Activated CD8-positive, alpha-beta memory T cell treated with anti-CD3 and anti-CD28 coated beads for 1 hour (primary cell): ENCODE measurements at regions not wholly inside any gene's neighbourhood (a gene's known extent, or its start where the extent isn't known, plus 50 kb on each side); places are given as distances from the start of the nearest gene placed in this dataset.
"Not testable (repeated sequence)": the region's sequence is repeated elsewhere in the genome, so short reads cannot be mapped to it uniquely, and the experiment has no call there.

Source experiments
- DNase-seq, 2 donors: peaks; one replicate each; pipeline ENCODE4 v3.0.0-alpha.2; 2020; ENCODE audit warnings: low read depth in 1 of 2; ENCODE audit errors: extremely low read depth in 1 of 2

- DNase-seq = no peak
Measured at GRCh38 chr17:27049104-27049784, 244.7 kb upstream of the WSB1 start.

DNA sequence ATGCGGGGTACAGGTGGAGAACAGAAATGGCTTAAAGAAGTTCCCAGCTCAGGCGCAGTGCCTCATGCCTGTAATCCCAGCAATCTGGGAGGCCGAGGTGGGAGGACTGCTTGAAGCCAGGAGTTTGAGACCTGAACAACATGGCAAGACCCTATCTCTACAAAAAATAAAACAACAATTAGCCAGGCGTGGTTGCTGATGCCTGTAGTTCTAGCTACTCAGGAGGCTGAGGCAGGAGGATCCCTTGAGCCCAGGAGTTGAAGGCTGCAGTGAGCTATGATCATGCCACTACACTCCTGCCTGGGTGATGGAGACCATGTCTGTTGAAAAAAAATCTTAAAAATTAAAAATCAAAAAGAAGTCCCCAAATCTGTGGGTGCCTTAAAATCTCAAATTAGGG lies 228.3 kb upstream of the WSB1 start:
- no peak for DNase-seq

- no peak for DNase-seq
Measured at GRCh38 chr17:27066315-27066714, 227.6 kb upstream of the WSB1 start.

DNA sequence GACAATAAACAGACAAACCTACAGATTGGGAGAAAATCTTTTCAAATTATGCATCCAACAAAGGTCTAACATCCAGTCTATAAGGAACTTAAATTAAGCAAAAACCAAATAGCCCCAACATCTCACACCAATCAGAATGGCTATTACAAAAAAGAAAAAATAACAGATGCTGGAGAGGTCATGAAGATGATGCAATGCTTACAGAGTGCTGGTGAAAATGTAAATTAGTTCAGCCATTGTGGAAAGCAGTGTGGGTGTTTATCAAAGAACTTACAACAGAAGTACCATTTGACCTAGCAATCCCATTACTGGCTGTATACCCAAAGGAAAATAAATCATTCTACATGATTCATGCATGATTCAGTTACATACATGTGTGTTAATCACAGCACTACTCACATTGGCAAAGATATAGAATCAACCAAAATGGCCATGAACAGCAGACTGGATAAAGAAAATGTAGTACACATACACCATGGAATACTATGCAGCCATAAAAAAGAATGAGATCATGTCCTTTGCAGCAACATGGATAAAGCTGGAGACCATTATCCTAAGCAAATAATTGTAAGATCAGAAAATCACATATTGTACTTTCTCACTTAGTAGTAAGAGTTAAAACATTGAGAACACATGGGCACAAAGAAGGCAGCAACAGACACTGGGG lies 223.9 kb upstream of the WSB1 start:
- DNase-seq = no peak

DNA sequence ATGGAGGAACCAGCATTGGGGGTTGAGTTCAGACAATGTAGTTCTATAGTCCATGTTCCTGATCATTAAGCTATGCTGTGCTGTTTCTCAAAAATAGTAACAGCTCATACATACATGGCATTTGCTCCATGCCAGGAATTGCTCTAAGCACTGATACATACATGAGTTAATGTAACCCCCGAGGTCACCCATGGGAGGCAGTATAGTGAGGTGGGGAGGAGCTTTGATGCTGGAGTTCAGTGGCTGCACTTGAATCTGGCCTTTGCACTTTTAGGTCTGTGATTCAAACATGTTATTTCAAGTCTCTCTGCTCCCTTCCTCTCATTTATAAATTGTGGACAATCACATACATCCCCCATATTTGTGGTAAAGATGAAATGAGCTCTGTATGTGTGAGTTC lies 223.1 kb upstream of the WSB1 start:
- no peak for DNase-seq

GRCh38 chr17:27072885-27073284 lies 221.0 kb upstream of the WSB1 start:
- DNase-seq = no peak

DNA sequence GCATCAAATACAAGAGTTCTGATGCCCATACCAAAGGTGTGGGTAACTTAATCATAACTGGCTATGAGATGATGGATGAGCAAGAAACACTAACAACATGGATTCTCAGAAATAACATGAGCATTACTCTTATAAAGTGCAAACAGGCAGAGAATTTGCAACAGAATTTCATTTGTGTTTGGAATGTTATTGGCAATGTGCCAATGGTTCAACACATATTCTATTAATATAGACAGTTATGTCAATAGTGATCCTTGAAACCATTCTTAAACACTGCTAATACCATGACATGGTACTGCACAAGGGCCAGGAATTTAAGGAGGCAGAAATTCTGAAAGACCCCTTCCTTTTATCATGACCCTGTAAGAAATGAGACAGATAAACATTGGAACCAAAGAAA lies 217.1 kb upstream of the WSB1 start:
- DNase-seq = no peak

DNA sequence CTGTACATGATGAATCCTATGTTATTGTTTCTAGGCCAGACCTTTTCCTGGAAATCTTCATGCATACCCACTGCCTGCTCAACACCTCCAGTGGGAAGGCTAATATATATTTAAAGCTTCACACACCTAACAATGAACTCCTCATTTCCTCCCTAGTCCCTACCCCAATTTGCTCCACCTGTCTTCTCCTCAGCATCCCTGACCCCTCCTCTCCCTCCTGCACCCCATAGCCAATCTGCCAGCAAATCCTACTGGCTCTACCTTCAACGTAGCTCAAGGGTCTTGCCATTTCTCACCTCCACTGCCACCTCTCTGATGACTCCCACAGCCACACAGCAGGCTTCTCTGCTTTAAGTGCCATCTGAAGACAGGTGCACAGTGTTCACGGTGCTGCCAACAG lies 215.6 kb upstream of the WSB1 start:
- no peak for DNase-seq

- no peak for DNase-seq
Measured at GRCh38 chr17:27079660-27080059, 214.3 kb upstream of the WSB1 start.

GRCh38 chr17:27081002-27081638 lies 212.8 kb upstream of the WSB1 start:
- DNase-seq = no peak

DNA sequence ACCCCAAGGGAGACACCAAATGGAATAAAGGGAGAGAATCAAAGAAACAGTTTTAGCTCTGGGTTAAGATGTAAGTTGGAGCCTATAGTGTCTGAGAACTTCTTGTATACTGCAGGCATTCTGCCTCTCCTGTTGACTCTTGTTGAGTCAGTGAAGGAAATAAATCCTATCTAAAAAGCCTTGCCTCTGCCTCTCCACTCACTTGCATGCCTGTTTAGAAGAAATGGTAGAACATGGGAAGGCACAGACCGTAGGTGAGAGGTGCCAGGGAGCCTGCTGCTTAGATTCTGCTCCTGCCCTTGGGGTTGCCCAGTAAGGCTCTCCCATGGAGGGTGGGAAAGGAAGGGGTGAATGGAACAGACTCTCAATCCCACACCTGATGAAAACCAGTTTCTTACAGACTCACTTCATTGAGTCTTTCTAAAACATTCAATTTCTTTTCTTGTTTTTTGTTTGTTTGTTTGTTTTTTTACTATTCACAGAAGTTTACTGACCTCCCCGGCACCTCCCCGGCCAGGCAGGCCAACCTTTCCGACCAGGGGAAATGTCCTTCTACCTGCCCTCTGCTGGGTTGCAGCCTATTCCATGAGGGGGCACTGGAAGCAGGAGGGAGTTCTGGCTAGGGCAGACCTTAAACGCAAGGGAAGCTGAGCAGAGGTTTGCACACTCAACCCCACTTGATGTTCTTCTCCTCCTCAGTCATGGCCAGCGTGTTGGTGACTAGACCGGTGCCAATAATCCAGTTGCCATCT lies 211.7 kb upstream of the WSB1 start:
- no peak for DNase-seq

GRCh38 chr17:27082775-27083154 lies 211.1 kb upstream of the WSB1 start:
- DNase-seq = no peak

- DNase-seq = no peak
Measured at GRCh38 chr17:27083408-27084185, 210.3 kb upstream of the WSB1 start.

GRCh38 chr17:27085517-27085916 lies 208.4 kb upstream of the WSB1 start:
- DNase-seq = no peak

GRCh38 chr17:27086526-27086925 lies 207.4 kb upstream of the WSB1 start:
- no peak for DNase-seq

GRCh38 chr17:27087935-27088766 lies 205.8 kb upstream of the WSB1 start:
- no peak for DNase-seq

DNA sequence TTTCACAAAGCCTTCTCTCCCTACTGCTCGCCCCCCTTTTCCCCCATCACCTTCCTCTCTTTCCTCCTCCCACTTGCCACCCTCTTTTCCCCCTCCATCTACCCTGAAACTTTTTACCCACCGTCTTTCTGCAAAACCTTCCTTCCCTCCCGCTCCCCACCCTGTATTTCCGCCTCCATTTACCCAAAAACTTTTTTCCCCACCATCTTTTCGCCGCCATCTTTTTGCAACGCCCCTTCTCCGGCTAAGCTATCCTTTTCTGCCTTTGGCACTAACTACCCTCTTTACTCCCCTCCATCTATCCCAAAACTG lies 205.2 kb upstream of the WSB1 start:
- no peak for DNase-seq

GRCh38 chr17:27089079-27089928 lies 204.6 kb upstream of the WSB1 start:
- not testable (repeated sequence) for DNase-seq

GRCh38 chr17:27089929-27090247 lies 204.0 kb upstream of the WSB1 start:
- DNase-seq = no peak
